RWPE2 (cell line): ENCODE measurements at regions not wholly inside any gene's neighbourhood (a gene's known extent, or its start where the extent isn't known, plus 50 kb on each side); places are given as distances from the start of the nearest gene placed in this dataset.

Experiments used
- ATAC-seq: fragments of 200-7000 bp; cut with Tn5 transposase; 3 replicates; pipeline ENCODE4 v1.9.1; 2021; ENCODE audit warnings: low read depth
- DNase-seq: peaks from one replicate; pipeline ENCODE4 v3.0.0-alpha.2; 2020; ENCODE audit warnings: low spot score
- H3K27ac ChIP-seq: fragments of 450-650 bp; 2 replicates; pipeline ENCODE4 v1.5.1; 2017; ENCODE audit warnings: mild to moderate bottlenecking; ENCODE audit not compliant: poor library complexity, severe bottlenecking
- H3K27me3 ChIP-seq: fragments of 250-450 bp; sonication (Bioruptor Pico); 2 replicates; pipeline ENCODE4 v1.5.1; 2021; ENCODE audit warnings: mild to moderate bottlenecking, moderate library complexity; ENCODE audit not compliant: insufficient read depth, poor library complexity, severe bottlenecking
- H3K36me3 ChIP-seq: fragments of 250-450 bp; sonication (Bioruptor Pico); 2 replicates; pipeline ENCODE4 v1.5.1; 2020; ENCODE audit warnings: low read depth, mild to moderate bottlenecking, moderate library complexity
- H3K4me1 ChIP-seq: fragments of 250-450 bp; sonication (Bioruptor Pico); 2 replicates; pipeline ENCODE4 v1.5.1; 2021; ENCODE audit warnings: mild to moderate bottlenecking, moderate library complexity; ENCODE audit not compliant: insufficient read depth, poor library complexity, severe bottlenecking
- H3K4me3 ChIP-seq: fragments of 250-450 bp; sonication (Bioruptor Pico); 2 replicates; pipeline ENCODE4 v1.5.1; 2021; ENCODE audit warnings: mild to moderate bottlenecking, moderate library complexity; ENCODE audit not compliant: severe bottlenecking
- H3K9me3 ChIP-seq: fragments of 250-450 bp; sonication (Bioruptor Pico); 2 replicates; pipeline ENCODE4 v1.5.1; 2021; ENCODE audit warnings: mild to moderate bottlenecking, moderate library complexity; ENCODE audit not compliant: severe bottlenecking
- TF ChIP-seq, protein P1 (sequence below): fragments of 450-650 bp; IDR thresholded peaks from one replicate; pipeline ENCODE4 v1.5.1; 2017; ENCODE audit warnings: mild to moderate bottlenecking, moderate library complexity; ENCODE audit not compliant: poor library complexity, severe bottlenecking

DNA sequence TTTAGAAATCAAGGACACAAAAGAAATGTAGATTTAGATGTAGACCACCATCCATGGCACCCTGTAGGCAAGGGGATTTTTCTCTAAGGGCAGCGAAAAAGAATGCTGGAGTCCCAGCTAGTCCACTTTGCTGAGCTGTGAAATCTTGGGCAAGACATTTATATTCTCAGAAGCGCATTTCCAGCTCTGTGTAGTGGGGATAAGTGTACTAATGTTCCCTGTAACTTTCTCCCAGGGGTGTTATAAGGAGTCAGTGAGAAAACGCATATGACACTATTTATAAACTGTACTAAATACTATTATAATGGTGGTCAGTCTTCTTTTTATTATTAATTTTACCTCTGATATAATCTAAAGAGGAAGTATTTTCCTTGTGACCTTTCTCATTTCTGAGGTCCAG, 133.4 kb upstream of the FRMD6 start:
- Histone ChIP-seq H3K27ac (peak overlapping the region; percentile 70), H3K9me3 (no peaks in the 10 kb centered on the region), H3K4me1 (peaks cover 33% of the 10 kb centered on the region), H3K36me3 (peaks cover 45% of the 10 kb centered on the region), H3K4me3 (no peak overlapping the region), H3K27me3 (no peaks in the 10 kb centered on the region)
- TF ChIP-seq, protein P1, sequence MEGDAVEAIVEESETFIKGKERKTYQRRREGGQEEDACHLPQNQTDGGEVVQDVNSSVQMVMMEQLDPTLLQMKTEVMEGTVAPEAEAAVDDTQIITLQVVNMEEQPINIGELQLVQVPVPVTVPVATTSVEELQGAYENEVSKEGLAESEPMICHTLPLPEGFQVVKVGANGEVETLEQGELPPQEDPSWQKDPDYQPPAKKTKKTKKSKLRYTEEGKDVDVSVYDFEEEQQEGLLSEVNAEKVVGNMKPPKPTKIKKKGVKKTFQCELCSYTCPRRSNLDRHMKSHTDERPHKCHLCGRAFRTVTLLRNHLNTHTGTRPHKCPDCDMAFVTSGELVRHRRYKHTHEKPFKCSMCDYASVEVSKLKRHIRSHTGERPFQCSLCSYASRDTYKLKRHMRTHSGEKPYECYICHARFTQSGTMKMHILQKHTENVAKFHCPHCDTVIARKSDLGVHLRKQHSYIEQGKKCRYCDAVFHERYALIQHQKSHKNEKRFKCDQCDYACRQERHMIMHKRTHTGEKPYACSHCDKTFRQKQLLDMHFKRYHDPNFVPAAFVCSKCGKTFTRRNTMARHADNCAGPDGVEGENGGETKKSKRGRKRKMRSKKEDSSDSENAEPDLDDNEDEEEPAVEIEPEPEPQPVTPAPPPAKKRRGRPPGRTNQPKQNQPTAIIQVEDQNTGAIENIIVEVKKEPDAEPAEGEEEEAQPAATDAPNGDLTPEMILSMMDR: no peak
- no peak for ATAC-seq
- DNase-seq: no peak

DNA sequence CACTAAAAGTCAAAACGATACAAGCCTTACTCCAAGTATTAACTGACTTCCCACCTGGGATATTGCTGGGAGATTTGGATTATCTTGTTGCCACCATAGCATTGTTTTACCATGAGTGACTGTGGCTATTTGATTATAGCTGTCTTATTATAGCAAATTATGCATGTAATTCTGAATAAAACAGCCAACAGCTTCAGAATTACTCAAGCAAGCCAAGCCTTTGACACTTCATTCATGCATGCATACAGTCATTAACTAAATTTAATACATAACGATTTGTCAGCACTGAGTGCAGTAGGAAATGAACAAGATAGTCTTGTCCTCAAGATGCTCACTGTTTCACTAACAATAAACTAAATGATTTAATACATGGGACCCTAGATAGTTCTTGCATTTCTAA, 133.0 kb upstream of the FRMD6 start:
- no peaks in the 10 kb centered on the region for H3K9me3 ChIP-seq
- H3K4me3 ChIP-seq: no peak overlapping the region
- ATAC-seq (no peak), DNase-seq (no peak)
- H3K27ac ChIP-seq: peak overlapping the region; percentile 70
- peaks cover 33% of the 10 kb centered on the region for H3K4me1 ChIP-seq
- H3K36me3 ChIP-seq: peaks cover 41% of the 10 kb centered on the region
- no peaks in the 10 kb centered on the region for H3K27me3 ChIP-seq
- TF ChIP-seq, protein P1: no peak

DNA sequence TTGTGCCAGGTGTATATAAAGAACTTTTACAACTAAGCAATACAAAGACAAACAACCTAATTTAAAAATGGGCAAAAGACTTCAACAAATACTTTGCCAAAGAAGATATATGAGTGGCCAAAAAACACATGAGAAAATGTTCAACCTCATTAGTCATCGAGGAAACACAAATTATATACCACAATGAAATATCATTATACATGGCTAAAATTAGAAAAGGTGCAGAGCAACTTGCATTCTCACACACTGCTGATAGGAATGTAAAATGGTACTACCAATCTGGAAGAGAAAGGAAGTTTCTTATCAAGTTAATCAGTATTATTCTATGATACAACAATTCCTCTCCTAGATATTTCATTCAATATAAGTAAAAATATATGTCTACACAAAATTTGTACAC, 131.6 kb upstream of the FRMD6 start:
- H3K4me3 ChIP-seq: no peak overlapping the region
- no peaks in the 10 kb centered on the region for H3K27me3 ChIP-seq
- TF ChIP-seq, protein P1: no peak
- H3K27ac ChIP-seq: peak overlapping the region; percentile 70
- DNase-seq (no peak), ATAC-seq (peak; percentile 41; the same call in 1 of the 3 replicates)
- H3K4me1 ChIP-seq: peaks cover 33% of the 10 kb centered on the region
- H3K9me3 ChIP-seq: no peaks in the 10 kb centered on the region
- peaks cover 37% of the 10 kb centered on the region for H3K36me3 ChIP-seq

DNA sequence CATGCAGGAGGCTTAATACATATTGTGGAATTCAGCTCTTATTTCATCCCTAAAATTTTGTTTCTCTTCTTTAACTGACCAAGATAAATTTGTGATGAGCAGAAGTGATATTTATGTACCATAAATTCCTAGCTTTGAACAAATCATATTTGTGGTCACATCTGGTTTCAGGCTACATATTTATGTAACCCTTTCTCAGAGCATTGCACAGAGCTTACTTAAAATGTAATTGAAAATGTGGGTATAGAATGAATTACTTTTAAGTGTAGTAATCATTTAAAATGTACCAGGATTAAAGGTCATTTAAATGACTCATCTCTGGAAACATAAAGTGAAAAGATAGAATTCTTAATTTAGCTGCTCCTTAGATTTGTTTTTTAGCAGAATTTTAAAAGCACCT, 129.9 kb upstream of the FRMD6 start:
- H3K27me3 ChIP-seq: no peaks in the 10 kb centered on the region
- H3K9me3 ChIP-seq: no peaks in the 10 kb centered on the region
- H3K4me3 ChIP-seq: no peak overlapping the region
- H3K36me3 ChIP-seq: peaks cover 47% of the 10 kb centered on the region
- TF ChIP-seq, protein P1: no peak
- peak overlapping the region; percentile 70 for H3K27ac ChIP-seq
- DNase-seq (no peak), ATAC-seq (peak; percentile 68)
- peaks cover 38% of the 10 kb centered on the region for H3K4me1 ChIP-seq

DNA sequence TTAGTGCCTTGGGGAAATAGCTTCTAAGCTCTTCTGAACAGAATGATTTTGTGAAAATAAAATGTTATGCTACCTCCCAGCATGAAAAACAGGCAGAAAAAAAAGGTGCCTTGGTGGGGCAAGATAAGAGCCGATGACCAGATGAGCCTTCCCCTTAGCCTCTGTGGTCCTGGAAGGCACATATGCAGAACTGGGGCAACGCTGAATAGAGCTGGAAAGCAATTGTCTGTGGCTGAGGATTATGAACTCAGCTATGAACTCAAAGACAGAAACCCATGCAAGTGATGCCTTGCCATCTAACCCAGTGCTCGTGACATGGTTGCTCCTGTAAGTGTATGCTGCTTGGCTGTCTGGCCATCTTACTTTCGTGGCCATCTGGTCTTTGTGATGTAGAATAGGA, 128.5 kb upstream of the FRMD6 start:
- ATAC-seq: no peak

More for the DNA sequence above, 128.5 kb upstream of the FRMD6 start:
- no peaks in the 10 kb centered on the region for H3K9me3 ChIP-seq
- H3K27ac ChIP-seq: peak overlapping the region; percentile 70
- H3K4me1 ChIP-seq: peaks cover 43% of the 10 kb centered on the region
- no peak overlapping the region for H3K4me3 ChIP-seq
- TF ChIP-seq, protein P1: no peak
- H3K27me3 ChIP-seq: no peaks in the 10 kb centered on the region
- peaks cover 45% of the 10 kb centered on the region for H3K36me3 ChIP-seq
- DNase-seq: no peak
